Uterus (tissue), 2 donors: ENCODE measurements at regions not wholly inside any gene's neighbourhood (a gene's known extent, or its start where the extent isn't known, plus 50 kb on each side); places are given as distances from the start of the nearest gene placed in this dataset.

ENCODE experiments used
- POLR2A ChIP-seq, 2 donors: fragments of 450-650 bp; IDR thresholded peaks; one replicate each; pipeline ENCODE4 v1.6.1; 2016; ENCODE audit warnings: antibody characterized with exemption in 2 of 2, mild to moderate bottlenecking in 1 of 2, moderate library complexity in 1 of 2
- TF ChIP-seq, protein P1 (sequence below), 4 experiments: fragments of 200-600 bp in 2 of 4; fragments of 450-650 bp in 2 of 4; sonication (generic) in 2 of 4; IDR thresholded peaks; one replicate each; pipeline ENCODE4 v1.5.1; 2016 to 2019; ENCODE audit warnings: antibody characterized with exemption in 4 of 4, mild to moderate bottlenecking in 2 of 4, moderate library complexity in 1 of 4

DNA sequence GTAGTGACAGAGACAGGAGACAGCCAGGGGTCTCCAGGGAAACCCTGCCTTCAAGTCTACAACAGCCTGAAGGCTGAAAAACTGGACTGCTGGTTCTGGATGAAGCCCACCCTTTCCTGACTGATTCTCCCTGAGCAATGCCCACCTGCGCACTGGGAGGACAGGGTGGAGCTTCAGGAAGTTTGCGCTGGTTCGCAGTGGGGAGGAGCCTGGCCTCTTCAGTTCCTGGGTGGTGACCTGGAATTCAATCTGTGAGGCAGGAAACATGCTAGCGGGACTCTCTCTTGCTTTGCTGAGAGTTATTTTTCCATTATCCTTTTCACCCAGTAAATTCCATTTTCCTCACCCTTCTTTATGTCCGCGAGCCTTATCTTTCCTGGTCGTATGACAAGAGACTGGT, 600.8 kb downstream of the TRHDE start:
- TF ChIP-seq, protein P1, sequence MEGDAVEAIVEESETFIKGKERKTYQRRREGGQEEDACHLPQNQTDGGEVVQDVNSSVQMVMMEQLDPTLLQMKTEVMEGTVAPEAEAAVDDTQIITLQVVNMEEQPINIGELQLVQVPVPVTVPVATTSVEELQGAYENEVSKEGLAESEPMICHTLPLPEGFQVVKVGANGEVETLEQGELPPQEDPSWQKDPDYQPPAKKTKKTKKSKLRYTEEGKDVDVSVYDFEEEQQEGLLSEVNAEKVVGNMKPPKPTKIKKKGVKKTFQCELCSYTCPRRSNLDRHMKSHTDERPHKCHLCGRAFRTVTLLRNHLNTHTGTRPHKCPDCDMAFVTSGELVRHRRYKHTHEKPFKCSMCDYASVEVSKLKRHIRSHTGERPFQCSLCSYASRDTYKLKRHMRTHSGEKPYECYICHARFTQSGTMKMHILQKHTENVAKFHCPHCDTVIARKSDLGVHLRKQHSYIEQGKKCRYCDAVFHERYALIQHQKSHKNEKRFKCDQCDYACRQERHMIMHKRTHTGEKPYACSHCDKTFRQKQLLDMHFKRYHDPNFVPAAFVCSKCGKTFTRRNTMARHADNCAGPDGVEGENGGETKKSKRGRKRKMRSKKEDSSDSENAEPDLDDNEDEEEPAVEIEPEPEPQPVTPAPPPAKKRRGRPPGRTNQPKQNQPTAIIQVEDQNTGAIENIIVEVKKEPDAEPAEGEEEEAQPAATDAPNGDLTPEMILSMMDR (IDR thresholded peaks at IDR 0.05) = no peak
- TF ChIP-seq POLR2A (IDR thresholded peaks at IDR 0.05) = no peak
